ENCODE measurements at regions not wholly inside any gene's neighbourhood (a gene's known extent, or its start where the extent isn't known, plus 50 kb on each side); places are given as distances from the start of the nearest gene placed in this dataset.
"Not testable (repeated sequence)": the region's sequence is repeated elsewhere in the genome, so short reads cannot be mapped to it uniquely, and the experiment has no call there.

DNA sequence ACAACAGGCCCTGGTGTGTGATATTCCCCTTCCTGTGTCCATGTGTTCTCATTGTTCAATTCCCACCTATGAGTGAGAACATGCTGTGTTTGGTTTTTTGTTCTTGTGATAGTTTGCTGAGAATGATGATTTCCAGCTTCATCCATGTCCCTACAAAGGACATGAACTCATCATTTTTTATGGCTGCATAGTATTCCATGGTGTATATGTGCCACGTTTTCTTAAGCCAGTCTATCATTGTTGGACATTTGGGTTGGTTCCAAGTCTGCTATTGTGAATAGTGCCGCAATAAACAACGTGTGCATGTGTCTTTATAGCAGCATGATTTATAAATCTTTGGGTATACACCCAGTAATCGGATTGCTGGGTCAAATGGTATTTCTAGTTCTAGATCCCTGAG, 72.6 kb upstream of the NHSL2 start:
- H4K91ac ChIP-seq (replicated peaks; ENCODE audit: insufficient read length, low read length); CTCF ChIA-PET (ENCODE audit: partially characterized antibody); H4K8ac ChIP-seq (ENCODE audit: extremely low read depth, insufficient read depth, low read length); H3K4ac ChIP-seq (replicated peaks; ENCODE audit: insufficient read length, low read depth, low read length); H2AFZ ChIP-seq (ENCODE audit: low read length); H2BK12ac ChIP-seq (ENCODE audit: low read depth, low read length); H4K20me1 ChIP-seq (replicated peaks in 1 of 2; ENCODE audit: control insufficient read depth in 1 of 2, insufficient read depth in 2 of 2, low read length in 2 of 2); H3K4me2 ChIP-seq (ENCODE audit: insufficient read depth in 1 of 2, low read depth in 2 of 2, low read length in 2 of 2); H2BK5ac ChIP-seq (ENCODE audit: low read depth, low read length); H3K27me3 ChIP-seq (replicated peaks in 1 of 4; ENCODE audit: control insufficient read depth in 3 of 4, extremely low read depth in 1 of 4, insufficient read depth in 3 of 4, low read length in 3 of 4); DNase-seq (ENCODE audit: low read depth in 1 of 2, low spot score in 2 of 2); H3K9me3 ChIP-seq (ENCODE audit: insufficient read depth in 2 of 2, low read depth in 1 of 2, low read length in 1 of 2); H3K23ac ChIP-seq (ENCODE audit: insufficient read length); H3K23me2 ChIP-seq (ENCODE audit: low read depth, low read length); H2BK120ac ChIP-seq (replicated peaks; ENCODE audit: low read depth, low read length); H3K56ac ChIP-seq (replicated peaks; ENCODE audit: insufficient read length, low read depth, low read length); H3K14ac ChIP-seq (ENCODE audit: insufficient read length); H3K9ac ChIP-seq (replicated peaks in 1 of 4; ENCODE audit: extremely low read depth in 1 of 4, low read depth in 3 of 4, low read length in 3 of 4); H3K4me3 ChIP-seq (ENCODE audit: extremely low read depth in 1 of 4, insufficient read depth in 2 of 4, low read depth in 3 of 4, low read length in 4 of 4); H3K18ac ChIP-seq (ENCODE audit: extremely low read depth, low read length); POLR2A ChIA-PET (ENCODE audit: partially characterized antibody); H2BK20ac ChIP-seq (ENCODE audit: low read length); H3K79me2 ChIP-seq (ENCODE audit: control insufficient read depth in 1 of 2, insufficient read depth in 2 of 2, low read length in 2 of 2); H4K5ac ChIP-seq (ENCODE audit: insufficient read length, low read depth, low read length); FAIRE-seq; H3K27ac ChIP-seq (ENCODE audit: low read depth, low read length); H3K4me1 ChIP-seq (replicated peaks in 1 of 4; ENCODE audit: control insufficient read depth in 3 of 4, insufficient read depth in 4 of 4, low read length in 3 of 4); H3K79me1 ChIP-seq (ENCODE audit: low read depth, low read length); H3K36me3 ChIP-seq (ENCODE audit: control insufficient read depth in 2 of 4, insufficient read depth in 4 of 4, low read length in 3 of 4); H2BK15ac ChIP-seq (ENCODE audit: low read length); H2AK5ac ChIP-seq (ENCODE audit: low read depth, low read length): not testable (repeated sequence)
- WGBS, 2 experiments (ENCODE audit: extremely low coverage in 1 of 2, insufficient coverage in 1 of 2, insufficient read length in 1 of 2, insufficient replicate concordance in 2 of 2, low coverage in 1 of 2, low lambda C conversion rate in 2 of 2, missing lambda C conversion rate in 1 of 2): 77% methylated on average over 4 of the region's 4 CpGs; no CpG with 5 or more reads in 1 of the 2 experiments

Data from H1 (cell line).